Testis (tissue), 2 donors: ENCODE measurements at regions not wholly inside any gene's neighbourhood (a gene's known extent, or its start where the extent isn't known, plus 50 kb on each side); places are given as distances from the start of the nearest gene placed in this dataset.

Experiments used
- CTCF ChIP-seq, 3 experiments: fragments of 450-650 bp in 2 of 3; fragments of 200-600 bp in 1 of 3; sonication (generic) in 1 of 3; IDR thresholded peaks; one replicate each; pipeline ENCODE4 v1.5.1; 2016 to 2019; ENCODE audit warnings: antibody characterized with exemption in 3 of 3, mild to moderate bottlenecking in 2 of 3, moderate library complexity in 1 of 3
- POLR2A ChIP-seq: fragments of 450-650 bp; IDR thresholded peaks from one replicate; pipeline ENCODE4 v1.6.1; 2017; ENCODE audit warnings: antibody characterized with exemption, mild to moderate bottlenecking, moderate library complexity

GRCh38 chr5:24732184-24732583 is 87.4 kb upstream of the CDH10 start:
- TF ChIP-seq CTCF (IDR thresholded peaks at IDR 0.05) (no peak), POLR2A (no peak)
